ENCODE measurements at regions not wholly inside any gene's neighbourhood (a gene's known extent, or its start where the extent isn't known, plus 50 kb on each side); places are given as distances from the start of the nearest gene placed in this dataset.

DNA sequence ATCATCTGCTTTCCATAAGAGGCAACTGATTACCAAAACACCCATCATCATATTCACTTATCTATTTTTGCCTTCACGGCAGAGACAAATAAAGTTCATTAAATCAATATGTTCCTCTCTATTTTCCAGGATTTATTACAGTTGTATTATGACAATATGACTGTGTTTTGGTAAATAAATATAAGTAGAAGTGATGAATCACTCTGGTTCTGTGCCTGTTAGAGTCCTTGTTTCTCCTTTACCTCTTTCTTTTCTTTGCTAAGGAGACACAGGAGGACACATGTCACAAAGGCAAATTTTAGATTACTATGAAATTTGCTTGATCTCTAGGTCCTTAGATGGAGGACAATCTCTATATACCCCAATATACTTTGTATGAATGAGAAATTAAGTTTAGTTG is 152.6 kb upstream of the PLSCR5 start:
- no peaks in the 10 kb centered on the region for H3K27me3 ChIP-seq (ENCODE audit: control insufficient read depth, insufficient read depth, low read length)
- POLR2A ChIA-PET: no interaction called here
- no peaks in the 10 kb centered on the region for H3K36me3 ChIP-seq (ENCODE audit: control insufficient read depth, insufficient read depth, low read length)
- TF ChIP-seq, protein P1, sequence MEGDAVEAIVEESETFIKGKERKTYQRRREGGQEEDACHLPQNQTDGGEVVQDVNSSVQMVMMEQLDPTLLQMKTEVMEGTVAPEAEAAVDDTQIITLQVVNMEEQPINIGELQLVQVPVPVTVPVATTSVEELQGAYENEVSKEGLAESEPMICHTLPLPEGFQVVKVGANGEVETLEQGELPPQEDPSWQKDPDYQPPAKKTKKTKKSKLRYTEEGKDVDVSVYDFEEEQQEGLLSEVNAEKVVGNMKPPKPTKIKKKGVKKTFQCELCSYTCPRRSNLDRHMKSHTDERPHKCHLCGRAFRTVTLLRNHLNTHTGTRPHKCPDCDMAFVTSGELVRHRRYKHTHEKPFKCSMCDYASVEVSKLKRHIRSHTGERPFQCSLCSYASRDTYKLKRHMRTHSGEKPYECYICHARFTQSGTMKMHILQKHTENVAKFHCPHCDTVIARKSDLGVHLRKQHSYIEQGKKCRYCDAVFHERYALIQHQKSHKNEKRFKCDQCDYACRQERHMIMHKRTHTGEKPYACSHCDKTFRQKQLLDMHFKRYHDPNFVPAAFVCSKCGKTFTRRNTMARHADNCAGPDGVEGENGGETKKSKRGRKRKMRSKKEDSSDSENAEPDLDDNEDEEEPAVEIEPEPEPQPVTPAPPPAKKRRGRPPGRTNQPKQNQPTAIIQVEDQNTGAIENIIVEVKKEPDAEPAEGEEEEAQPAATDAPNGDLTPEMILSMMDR (IDR thresholded peaks at IDR 0.05; ENCODE audit: insufficient read depth, low read depth, low read length): no peak
- DNase-seq (ENCODE audit: low read depth): no peak
- no peak overlapping the region for H3K4me3 ChIP-seq (ENCODE audit: low read depth, low read length)
- CTCF ChIA-PET: interaction anchor here (0.6 kb wide), 1 partner anchor 578 kb away, joined by 3 read pairs; no protein-coding TSS in a partner anchor

DNA sequence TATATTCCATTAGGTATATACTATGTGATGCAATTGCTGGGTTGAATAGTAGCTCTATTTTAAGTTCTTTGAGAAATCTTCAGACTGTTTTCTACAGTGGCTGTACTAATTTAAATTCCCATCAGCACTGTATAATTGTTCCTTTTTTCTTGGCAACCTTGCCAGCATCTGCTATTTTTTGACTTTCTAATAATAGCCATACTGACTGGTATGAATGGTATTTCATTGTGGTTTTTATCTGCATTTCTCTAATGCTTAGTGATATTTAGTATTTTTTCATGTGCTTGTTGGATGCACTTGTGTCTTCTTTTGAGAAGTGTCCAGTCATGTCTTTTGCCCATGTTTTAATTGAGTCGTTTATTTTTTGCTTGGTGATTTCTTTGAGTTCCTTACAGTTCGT is 145.1 kb upstream of the PLSCR5 start:
- ChIA-PET POLR2A (no interaction called here), CTCF (no interaction called here)
- Histone ChIP-seq H3K36me3 (ENCODE audit: control insufficient read depth, insufficient read depth, low read length) (no peaks in the 10 kb centered on the region), H3K27me3 (ENCODE audit: control insufficient read depth, insufficient read depth, low read length) (no peaks in the 10 kb centered on the region), H3K4me3 (ENCODE audit: low read depth, low read length) (no peak overlapping the region)
- TF ChIP-seq, protein P1 (IDR thresholded peaks at IDR 0.05; ENCODE audit: insufficient read depth, low read depth, low read length): no peak
- DNase-seq (ENCODE audit: low read depth): peak; percentile 39

GRCh38 chr3:146747928-146748327 is 142.8 kb upstream of the PLSCR5 start:
- POLR2A ChIA-PET: no interaction called here
- Histone ChIP-seq H3K4me3 (ENCODE audit: low read depth, low read length) (no peak overlapping the region), H3K27me3 (ENCODE audit: control insufficient read depth, insufficient read depth, low read length) (no peaks in the 10 kb centered on the region), H3K36me3 (ENCODE audit: control insufficient read depth, insufficient read depth, low read length) (no peaks in the 10 kb centered on the region)
- CTCF ChIA-PET: interaction anchor here (0.5 to 2.3 kb wide), 19 partner anchors 9 to 1330 kb away, joined by 3 to 19 read pairs (median 4); no protein-coding TSS in a partner anchor
- DNase-seq (ENCODE audit: low read depth): peak; percentile 7
- TF ChIP-seq, protein P1 (IDR thresholded peaks at IDR 0.05; ENCODE audit: insufficient read depth, low read depth, low read length): peak; percentile 60

- Histone ChIP-seq H3K27me3 (ENCODE audit: control insufficient read depth, insufficient read depth, low read length) (no peaks in the 10 kb centered on the region), H3K4me3 (ENCODE audit: low read depth, low read length) (no peak overlapping the region), H3K36me3 (ENCODE audit: control insufficient read depth, insufficient read depth, low read length) (no peaks in the 10 kb centered on the region)
- POLR2A ChIA-PET: interaction anchor here (0.6 kb wide), 1 partner anchor 262 kb away, joined by 5 read pairs; no protein-coding TSS in a partner anchor
- CTCF ChIA-PET: interaction anchor here (0.6 to 2.3 kb wide), 18 partner anchors 8 to 1331 kb away, joined by 3 to 19 read pairs (median 4); no protein-coding TSS in a partner anchor
- TF ChIP-seq, protein P1 (IDR thresholded peaks at IDR 0.05; ENCODE audit: insufficient read depth, low read depth, low read length): no peak
- no peak for DNase-seq (ENCODE audit: low read depth)
These were observed 141.9 kb upstream of the PLSCR5 start for GRCh38 chr3:146747051-146747450.

DNA sequence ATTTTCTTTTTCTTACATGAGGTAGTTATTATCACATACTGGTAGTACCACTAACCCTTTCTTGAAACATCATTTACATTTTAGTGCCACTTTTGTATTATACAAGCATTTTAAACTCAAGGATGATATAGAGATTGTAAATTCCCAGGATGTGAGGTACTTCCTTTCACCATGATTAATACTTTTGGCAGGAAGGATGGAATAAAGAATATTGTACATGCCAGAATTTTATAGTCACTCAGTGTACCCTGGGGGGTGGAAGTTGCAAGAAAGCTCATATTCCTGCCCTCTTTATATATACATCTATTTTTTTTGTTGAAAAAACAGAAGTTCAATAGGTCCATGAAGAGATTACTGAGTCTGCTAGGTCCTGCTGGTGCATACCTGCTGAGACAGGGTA is 141.0 kb upstream of the PLSCR5 start:
- TF ChIP-seq, protein P1 (IDR thresholded peaks at IDR 0.05; ENCODE audit: insufficient read depth, low read depth, low read length): no peak
- H3K4me3 ChIP-seq (ENCODE audit: low read depth, low read length): no peak overlapping the region
- POLR2A ChIA-PET: interaction anchor here (0.6 kb wide), 1 partner anchor 262 kb away, joined by 5 read pairs; no protein-coding TSS in a partner anchor
- H3K36me3 ChIP-seq (ENCODE audit: control insufficient read depth, insufficient read depth, low read length): no peaks in the 10 kb centered on the region
- CTCF ChIA-PET: interaction anchor here (0.8 to 2.2 kb wide), 4 partner anchors 94 to 1330 kb away, joined by 3 to 11 read pairs (median 4); no protein-coding TSS in a partner anchor
- peak; percentile 19 for DNase-seq (ENCODE audit: low read depth)
- no peaks in the 10 kb centered on the region for H3K27me3 ChIP-seq (ENCODE audit: control insufficient read depth, insufficient read depth, low read length)
